ENCODE measurements at regions not wholly inside any gene's neighbourhood (a gene's known extent, or its start where the extent isn't known, plus 50 kb on each side); places are given as distances from the start of the nearest gene placed in this dataset.
"Not testable (repeated sequence)": the region's sequence is repeated elsewhere in the genome, so short reads cannot be mapped to it uniquely, and the experiment has no call there.

DNA sequence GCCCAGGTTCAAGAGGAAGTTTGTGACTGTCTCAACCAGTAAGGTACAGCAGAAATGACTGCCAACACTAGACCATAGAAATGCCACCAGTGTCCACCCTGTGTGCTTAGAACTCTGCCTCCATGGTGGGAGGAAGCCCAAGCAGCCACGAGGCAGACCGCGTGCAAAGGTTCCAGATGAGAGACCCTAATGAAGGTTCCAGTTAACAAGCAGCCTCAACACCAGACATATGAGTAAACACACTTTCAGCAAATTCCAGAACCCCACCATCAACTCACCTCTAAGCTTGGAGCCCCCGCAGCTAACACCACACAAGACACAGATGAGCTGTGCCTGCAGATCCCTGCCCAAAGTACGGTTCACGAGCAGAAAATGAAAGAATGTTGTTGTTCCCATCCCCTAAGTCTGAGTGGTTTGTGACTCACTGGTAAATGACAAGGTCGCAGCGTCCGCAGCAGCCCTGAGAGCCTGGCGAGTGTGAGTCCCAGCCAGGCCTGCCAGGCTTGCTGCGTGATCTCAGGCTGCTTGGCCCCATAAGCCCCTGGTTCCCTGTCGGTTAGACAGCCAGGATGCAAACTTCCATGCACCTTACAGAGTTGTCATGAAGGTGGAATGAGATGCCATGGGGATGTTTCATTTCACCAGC is 193.7 kb downstream of the C16orf95 start:
- DNase-seq = no peak

- not testable (repeated sequence) for DNase-seq
Observed at GRCh38 chr16:87124405-87124804, 192.8 kb downstream of the C16orf95 start.

DNA sequence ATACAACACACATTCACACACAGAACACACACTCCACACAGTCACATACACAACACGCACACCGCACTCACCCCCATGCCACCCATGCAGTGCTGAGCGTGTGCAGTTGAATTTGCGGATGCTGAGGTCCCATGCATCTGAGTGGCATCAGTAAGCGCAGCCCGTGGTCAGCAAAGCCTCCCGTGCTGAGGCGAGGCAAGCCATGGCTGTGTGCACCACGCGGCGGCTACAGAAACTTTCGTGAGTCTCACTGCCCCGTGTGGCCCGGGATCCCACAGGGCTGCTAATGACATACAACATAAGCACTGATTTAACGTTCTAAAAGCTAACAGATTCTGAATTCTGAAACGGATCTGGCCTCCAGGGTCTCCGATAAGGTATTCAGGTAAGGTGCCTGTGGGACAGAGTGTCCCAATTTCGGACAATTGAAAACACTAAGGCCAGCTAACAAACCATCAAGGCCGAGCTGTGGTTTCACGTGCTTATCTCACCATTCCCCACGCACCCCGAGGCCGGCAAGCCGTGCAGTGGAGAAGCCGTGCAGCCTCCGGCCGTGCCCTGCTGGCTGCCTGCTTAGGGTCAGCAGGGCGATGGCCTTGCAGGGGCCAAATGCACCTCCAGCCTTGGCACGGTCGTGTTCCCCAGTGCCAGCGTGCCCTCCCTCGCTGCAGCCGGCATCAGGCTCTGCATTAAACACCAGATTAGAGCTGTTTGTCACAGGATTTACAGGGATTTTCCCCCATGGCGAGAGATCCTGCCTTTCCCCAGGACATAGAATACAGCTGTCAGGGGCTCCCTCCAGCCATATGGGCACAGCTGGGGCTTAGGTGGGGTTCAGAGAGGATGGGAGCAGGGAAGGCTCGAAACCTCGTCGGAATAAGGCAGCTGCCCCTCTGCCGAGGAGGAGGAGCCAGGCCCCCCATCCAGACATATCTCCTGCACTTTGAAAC is 191.7 kb downstream of the C16orf95 start:
- no peak for DNase-seq

DNA sequence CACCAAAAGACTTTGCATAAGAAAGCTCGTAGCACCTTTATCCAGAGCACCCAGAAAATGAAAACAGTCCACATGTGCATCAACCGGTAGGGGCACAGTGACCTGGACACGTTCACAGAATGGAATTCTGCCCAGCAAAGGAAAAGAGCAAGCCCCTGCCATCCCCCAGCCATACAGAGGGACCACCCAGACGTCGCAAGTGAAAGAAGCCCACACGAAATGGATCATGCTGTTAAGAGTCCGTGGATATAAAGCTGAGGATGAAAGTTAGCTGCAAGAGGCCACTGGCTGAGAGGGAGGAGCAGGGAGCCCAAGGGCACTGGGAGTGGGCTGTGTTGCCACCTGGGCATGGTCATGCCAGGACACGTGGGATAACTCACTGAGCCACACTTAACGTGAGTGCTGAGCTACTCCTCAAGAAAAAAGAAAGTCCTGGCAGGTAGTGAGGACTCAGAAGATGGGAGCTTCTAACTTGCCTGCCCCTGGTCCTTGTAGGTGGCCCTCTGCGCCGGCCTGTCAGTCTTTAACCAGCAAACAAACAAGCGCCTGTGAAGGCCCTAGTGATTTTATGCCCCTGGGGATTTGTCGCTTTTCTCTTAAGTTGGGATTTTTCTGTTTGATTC is 190.7 kb downstream of the C16orf95 start:
- no peak for DNase-seq

GRCh38 chr16:87127061-87127765 is 190.0 kb downstream of the C16orf95 start:
- no peak for DNase-seq

DNA sequence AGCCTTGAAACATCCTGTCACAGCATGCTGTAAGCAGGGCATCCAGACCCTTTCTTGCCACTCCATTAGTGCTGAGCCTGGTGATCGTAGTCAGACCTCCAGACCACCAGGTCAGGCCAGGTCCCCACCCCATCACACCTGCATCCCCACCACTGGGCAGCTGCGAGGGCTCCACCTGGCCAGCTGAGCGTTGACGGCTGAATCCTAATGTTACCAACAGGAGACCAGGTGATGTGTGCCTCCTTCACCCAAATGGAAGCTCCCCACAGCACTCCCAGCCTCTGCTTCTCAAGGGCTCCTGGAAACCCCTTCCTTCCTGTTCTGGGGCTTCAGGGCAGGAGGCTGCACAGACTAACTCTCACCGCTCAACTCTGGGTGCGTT is 189.4 kb downstream of the C16orf95 start:
- DNase-seq = no peak

GRCh38 chr16:87129771-87130170 is 187.4 kb downstream of the C16orf95 start:
- DNase-seq = no peak

GRCh38 chr16:87131061-87131995 is 185.9 kb downstream of the C16orf95 start:
- DNase-seq = no peak

- no peak for DNase-seq
Observed at GRCh38 chr16:87131996-87132345, 185.2 kb downstream of the C16orf95 start.

DNA sequence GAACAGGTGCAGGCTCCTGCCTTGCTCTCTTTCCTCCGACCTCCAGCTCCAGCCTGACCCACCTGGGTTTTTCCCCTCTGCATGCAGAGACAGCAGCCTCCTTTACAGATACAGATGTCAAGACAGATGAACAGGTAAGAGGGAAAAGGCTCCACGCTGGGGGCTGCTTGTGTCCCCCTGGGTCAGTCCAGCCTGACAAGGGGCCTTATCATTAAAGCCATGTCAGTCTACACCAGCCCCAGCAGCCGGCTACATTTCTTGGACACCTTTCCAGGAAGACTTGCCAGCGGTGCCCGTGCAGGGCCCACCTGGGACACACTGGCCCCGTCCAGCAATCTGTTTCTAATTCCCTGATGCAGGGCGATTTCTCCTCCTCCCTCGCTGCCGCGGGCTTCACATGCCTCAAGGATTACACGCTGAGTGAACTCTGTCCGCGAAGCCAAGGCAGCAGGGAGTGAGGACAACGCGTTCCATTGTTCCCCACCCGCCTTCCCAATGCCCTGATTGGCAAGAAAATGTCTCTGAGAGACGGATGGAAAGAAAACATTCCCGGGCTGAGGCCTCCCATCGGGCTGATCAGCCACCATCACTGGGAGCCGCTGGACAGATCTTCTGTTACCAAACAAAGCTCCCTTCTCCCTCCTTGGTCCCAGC is 184.7 kb downstream of the C16orf95 start:
- DNase-seq = no peak

DNA sequence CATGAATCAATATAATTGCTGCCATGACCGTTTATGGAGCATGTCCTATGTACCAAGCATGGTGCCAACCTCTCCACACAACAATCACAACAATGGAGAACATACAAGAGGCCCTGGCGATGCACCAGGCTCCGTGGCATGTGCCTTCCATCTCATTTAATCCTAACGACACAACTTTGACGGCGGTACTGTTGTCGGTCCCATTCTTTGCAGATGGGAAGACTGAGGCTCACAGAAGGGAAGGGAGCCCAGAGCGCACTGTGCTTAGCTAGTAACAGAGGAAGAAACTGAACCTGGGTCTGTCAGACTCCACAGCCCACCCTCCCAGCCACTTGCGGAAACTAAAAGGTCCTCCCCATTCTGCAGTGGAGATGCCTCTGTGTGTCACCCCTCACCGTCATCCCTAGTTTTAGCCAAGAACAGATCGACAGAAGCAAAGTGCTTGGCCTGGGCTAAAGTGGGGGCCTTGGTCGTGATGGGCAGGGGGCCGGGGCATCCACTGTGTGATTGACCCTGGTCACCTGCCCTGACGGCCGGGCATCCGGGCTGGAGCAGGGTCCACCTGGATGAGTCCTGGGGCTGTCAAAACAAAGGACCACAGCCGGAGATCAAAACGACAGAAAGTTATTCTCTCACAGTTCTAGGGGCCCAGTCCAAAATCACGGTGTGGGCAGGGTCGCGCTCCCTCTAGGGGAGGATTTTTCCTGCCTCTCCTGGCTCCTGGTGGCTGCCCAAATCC is 183.9 kb downstream of the C16orf95 start:
- DNase-seq = no peak

- no peak for DNase-seq
Observed at GRCh38 chr16:87133966-87134627, 183.1 kb downstream of the C16orf95 start.

DNA sequence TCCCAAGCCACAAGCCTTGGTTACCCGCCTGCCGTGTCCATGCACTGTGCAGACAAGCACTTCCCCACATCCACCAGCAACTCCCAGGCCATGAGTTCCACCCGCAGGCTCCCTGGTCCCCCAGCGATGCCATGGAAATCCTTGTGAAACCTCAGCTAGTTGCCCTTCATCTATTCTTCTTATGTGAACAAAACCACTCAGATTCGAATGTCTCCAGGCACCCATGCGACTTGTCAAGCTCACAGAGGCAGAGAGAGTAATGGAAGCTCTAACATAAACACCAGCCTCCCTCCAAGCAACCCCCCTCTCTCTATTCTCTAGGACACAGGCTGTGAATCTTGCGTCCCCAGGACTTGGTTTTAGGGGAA is 182.6 kb downstream of the C16orf95 start:
- no peak for DNase-seq

GRCh38 chr16:87135246-87136030 is 181.8 kb downstream of the C16orf95 start:
- no peak for DNase-seq

DNA sequence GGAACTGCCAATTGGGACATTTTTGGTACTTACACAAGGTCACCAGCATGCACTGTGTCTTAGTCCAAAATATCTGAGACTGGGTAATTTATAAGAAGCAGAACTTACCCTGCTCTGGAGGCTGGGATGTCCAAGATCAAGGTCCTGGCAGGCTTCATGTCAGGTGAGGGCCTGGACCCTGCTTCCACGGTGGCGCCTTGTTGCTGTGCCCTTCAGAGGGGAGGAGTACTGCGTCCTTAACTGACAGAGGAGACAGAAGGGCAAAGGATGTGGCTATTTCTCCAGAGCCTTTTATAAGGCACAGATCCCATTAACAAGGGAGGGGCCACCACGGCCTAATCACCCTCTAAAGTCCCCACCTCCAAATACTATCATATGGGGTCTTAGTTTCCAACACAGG is 178.9 kb downstream of the C16orf95 start:
- DNase-seq = no peak

GRCh38 chr16:87138738-87139267 is 178.4 kb downstream of the C16orf95 start:
- no peak for DNase-seq

DNA sequence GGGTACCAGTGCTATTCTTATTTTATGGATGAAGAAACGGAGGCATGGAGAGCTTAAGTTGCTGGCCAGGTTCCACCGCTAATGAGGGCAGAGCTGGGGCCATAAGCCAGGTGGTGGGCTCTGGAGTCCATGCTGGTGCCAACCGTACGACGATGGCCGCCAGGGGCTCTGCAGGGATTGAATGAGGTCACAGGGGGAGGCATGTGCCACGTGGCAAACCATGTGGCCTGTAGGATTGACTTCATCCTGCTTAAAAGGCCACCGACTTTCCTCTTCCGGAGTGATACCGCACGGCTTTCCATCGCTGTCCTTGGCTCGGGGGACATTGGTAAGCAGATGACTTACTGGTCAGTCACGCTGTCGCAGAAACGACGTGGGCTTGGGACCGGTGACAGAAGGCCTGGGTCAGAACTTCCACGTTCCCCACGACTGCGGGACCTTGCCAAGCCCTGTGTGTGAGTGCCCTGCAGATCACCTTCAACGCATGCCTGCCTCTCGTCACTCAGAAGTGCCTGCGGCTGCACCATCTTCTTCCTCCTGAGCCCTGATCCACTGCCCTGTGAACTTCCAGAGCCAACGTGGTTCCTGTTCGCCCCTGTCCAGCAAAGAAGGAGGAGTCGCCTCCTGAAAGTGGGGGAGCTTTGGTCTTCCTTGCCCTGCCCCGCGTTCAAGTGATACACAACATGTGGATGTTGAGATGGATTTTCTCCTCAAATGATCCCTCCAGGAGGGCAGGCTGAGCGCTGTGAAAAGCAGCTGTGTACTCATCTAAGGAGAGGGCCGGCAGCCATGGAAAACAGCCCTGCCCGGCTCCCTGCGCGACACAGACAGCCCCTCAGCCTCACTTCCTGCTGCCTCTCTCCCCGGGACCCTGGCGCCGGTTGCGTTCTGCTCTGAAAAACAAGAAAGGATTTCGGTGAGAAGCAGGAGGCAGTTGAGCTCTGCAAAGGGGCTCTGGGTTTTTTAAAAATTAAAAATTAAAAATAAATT is 176.7 kb downstream of the C16orf95 start:
- DNase-seq = no peak

GRCh38 chr16:87141402-87141801 is 175.8 kb downstream of the C16orf95 start:
- DNase-seq = no peak
